Right lobe of liver (tissue), 4 donors: ENCODE measurements at regions not wholly inside any gene's neighbourhood (a gene's known extent, or its start where the extent isn't known, plus 50 kb on each side); places are given as distances from the start of the nearest gene placed in this dataset.

Source experiments
- CTCF ChIP-seq, 4 donors: fragments of 200-600 bp in 3 of 4; fragments of 450-650 bp in 1 of 4; IDR thresholded peaks; one replicate each; pipeline versions ENCODE4 v1.5.1 to v1.8.0; 2016 to 2022; ENCODE audit warnings: antibody characterized with exemption in 4 of 4, mild to moderate bottlenecking in 2 of 4
- POLR2A ChIP-seq: fragments of 450-650 bp; IDR thresholded peaks from one replicate; pipeline ENCODE4 v1.6.1; 2017; ENCODE audit warnings: antibody characterized with exemption, mild to moderate bottlenecking
- donor health status: DM: no; HTN: no; CAD: no.
- donor health status: DM: no; HTN: no; CAD: no.
- donor health status: DM: no; HTN: yes; CAD: no.

- TF ChIP-seq POLR2A (no peak), CTCF (IDR thresholded peaks at IDR 0.05) (no peak)
These were observed 186.6 kb downstream of the EMX2 start for GRCh38 chr10:117729156-117729555.
